Motor neuron (in vitro differentiated cells): ENCODE measurements at regions not wholly inside any gene's neighbourhood (a gene's known extent, or its start where the extent isn't known, plus 50 kb on each side); places are given as distances from the start of the nearest gene placed in this dataset.

Experiments
- ATAC-seq, 8 experiments: fragments of 200-7000 bp; cut with Tn5 transposase; replicated peaks in 6 of 8; 2 replicates each; pipeline ENCODE4 v1.8.0; 2021; ENCODE audit warnings: mild to moderate bottlenecking in 8 of 8, moderate library complexity in 8 of 8
- H3K27ac ChIP-seq, 2 donors: fragments of 250-450 bp; sonication (Bioruptor Pico); 2 replicates each; pipeline ENCODE4 v1.9.0; 2021; ENCODE audit warnings: antibody characterized with exemption in 2 of 2, mild to moderate bottlenecking in 2 of 2, moderate library complexity in 1 of 2
- H3K4me1 ChIP-seq, 2 donors: fragments of 250-450 bp; sonication (Bioruptor Pico); replicated peaks in 1 of 2; 2 replicates each; pipeline ENCODE4 v1.6.1; 2021; ENCODE audit warnings: antibody characterized with exemption in 2 of 2, mild to moderate bottlenecking in 2 of 2, moderate library complexity in 1 of 2
- H3K4me3 ChIP-seq, 5 donors: fragments of 250-450 bp; sonication (Bioruptor Pico); 2 replicates each; pipeline ENCODE4 v1.9.0; 2021; ENCODE audit warnings: antibody characterized with exemption in 5 of 5, mild to moderate bottlenecking in 5 of 5, moderate library complexity in 4 of 5
- WGBS, 10 experiments: fragments of 450-650 bp; shearing (Covaris generic); methylation state at CpG; one replicate each; pipeline ENCODE4 v1.0.0; 2022; 5-methylcytosine and 5-hydroxymethylcytosine counted together
- in situ Hi-C, 9 experiments: fragments of 400-800 bp; cut with MboI; loops; one replicate each; pipeline ENCODE4 v1.15.0; 2021; ENCODE audit warnings: low sequenced_read_pairs in 9 of 9, low pct_unique_long_range_greater_than_20kb in 2 of 9; ENCODE audit not compliant: unreplicated experiment in 9 of 9

- in situ Hi-C loops: loop anchor here in 3 of 9 experiments (25.0 kb wide), 2 partner anchors 499 to 1324 kb away; no protein-coding TSS in a partner anchor
- Histone ChIP-seq H3K4me1 (peaks cover 3 to 22% of the 10 kb centered on the region in 2 donors), H3K27ac (no peak overlapping the region), H3K4me3 (no peak overlapping the region)
- WGBS, 10 experiments: 47 to 100% (median 89%) methylated on average over 1 to 2 of the region's 2 CpGs
- ATAC-seq: no peak
Observed at GRCh38 chr3:107238787-107239186, 138.5 kb upstream of the CCDC54 start.

DNA sequence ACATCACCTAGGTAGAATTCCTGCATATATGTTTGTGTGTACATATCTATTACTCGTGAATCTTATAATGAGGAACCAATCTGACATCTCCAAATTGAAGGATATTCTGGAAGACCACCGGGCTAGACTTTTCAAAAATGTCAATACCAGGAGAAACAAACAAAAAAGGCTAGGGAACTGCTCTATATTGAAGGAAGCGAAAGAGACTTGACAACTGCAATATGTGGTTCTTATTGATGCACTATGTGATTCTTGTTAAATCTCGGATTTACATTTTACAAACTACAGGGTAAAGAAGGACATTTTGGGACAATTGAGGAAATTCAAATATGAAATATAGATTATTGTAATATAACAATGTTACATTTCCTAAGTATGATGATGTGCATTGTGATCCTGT, 137.5 kb upstream of the CCDC54 start:
- in situ Hi-C loops: loop anchor here in 3 of 9 experiments (25.0 kb wide), 2 partner anchors 498 to 1323 kb away; no protein-coding TSS in a partner anchor
- Histone ChIP-seq H3K27ac (no peak overlapping the region), H3K4me3 (peak overlapping the region; percentile 68 to 96 (median 88)), H3K4me1 (peaks cover 3 to 22% of the 10 kb centered on the region in 2 donors)
- no peak for ATAC-seq
- 40 to 88% (median 79%) methylated on average over 1 to 4 of the region's 4 CpGs; no CpG with 5 or more reads in 2 of the 10 experiments for WGBS, 10 experiments

DNA sequence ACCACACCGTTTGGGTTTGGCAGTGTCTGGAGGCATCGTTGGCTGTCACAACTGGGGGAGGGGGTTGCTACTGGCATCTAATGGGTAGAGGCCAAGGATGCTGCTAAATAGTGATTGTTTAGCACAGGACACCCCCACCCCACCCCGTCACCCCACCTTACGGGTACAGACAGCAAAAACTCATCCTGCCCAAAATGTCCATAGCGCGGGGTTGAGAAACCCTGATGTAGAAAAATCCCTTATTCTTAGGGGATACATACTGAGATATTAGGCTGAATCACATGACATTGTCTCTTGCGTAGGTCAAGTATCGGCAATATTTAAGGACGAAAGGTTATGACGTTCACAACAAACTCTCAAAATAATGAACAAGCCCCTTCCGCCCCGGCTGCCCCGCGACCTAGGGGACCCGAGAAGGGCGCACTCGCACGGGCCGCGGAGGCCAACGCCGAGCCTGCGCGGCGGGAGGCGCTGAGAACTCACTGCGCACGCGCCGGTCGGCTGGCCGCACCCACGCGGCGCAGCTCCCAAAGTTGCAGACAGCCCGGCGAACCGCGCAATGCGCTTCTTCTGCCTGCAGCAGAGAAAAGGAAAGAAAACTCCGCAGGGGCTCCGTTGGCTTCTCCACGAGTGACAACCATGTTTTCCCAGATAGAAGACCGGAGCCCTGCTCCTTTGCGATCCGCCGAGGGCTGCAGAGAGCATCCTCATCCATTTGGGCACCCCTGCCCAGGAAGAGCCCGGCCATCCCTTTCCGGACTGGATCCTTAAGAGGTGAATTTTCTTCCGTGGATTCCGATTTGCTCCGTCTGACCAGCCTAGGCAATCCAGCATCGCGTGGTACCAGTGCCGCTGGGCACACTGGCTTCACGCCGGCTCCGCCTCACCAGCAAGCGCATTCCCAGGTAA, 136.8 kb upstream of the CCDC54 start:
- no peak overlapping the region for H3K27ac ChIP-seq
- in situ Hi-C loops: loop anchor here in 3 of 9 experiments (25.0 kb wide), 2 partner anchors 497 to 1322 kb away; no protein-coding TSS in a partner anchor

GRCh38 chr3:107241217-107241616, 136.0 kb upstream of the CCDC54 start:
- H3K4me1 ChIP-seq: peaks cover 3 to 19% of the 10 kb centered on the region in 2 donors
- in situ Hi-C loops: loop anchor here in 3 of 9 experiments (25.0 kb wide), 2 partner anchors 496 to 1321 kb away; no protein-coding TSS in a partner anchor
- peak; percentile 22 to 59 (median 34) for ATAC-seq
- WGBS, 10 experiments: 0 to 14% (median 8%) methylated on average over 2 to 7 of the region's 7 CpGs; no CpG with 5 or more reads in 2 of the 10 experiments
- no peak overlapping the region for H3K27ac ChIP-seq
- peak overlapping the region; percentile 68 to 96 (median 88) for H3K4me3 ChIP-seq

More for the DNA sequence above, 136.8 kb upstream of the CCDC54 start:
- peaks cover 3 to 22% of the 10 kb centered on the region in 2 donors for H3K4me1 ChIP-seq
- peak overlapping the region; percentile 68 to 96 (median 88) for H3K4me3 ChIP-seq
- 0 to 40% (median 1%) methylated on average over 1 to 21 of the region's 59 CpGs; no CpG with 5 or more reads in 4 of the 10 experiments for WGBS, 10 experiments
- peak; percentile 84 to 95 (median 92) for ATAC-seq

DNA sequence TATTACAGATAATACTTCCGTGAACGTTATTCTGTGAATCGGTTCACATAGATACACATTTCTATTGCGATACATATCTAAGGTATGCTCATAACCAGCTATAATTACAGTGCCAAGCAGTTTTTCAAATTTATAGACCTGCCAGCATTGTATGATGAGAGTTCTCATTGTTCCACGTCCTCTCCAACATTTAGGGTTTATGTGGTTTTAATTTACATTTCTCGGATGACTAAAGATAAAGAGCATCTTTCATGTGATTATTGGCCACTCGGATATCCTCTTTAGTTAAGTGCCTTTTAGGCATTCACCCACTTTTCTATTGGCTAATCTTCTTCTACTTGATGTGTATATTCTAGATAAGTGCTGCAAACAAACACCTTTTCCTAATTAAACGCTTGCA, 134.7 kb upstream of the CCDC54 start:
- no peak overlapping the region for H3K27ac ChIP-seq
- peak overlapping the region in 3 of 5 donors; percentile 13 to 94 (median 68) for H3K4me3 ChIP-seq
- peaks cover 3 to 18% of the 10 kb centered on the region in 2 donors for H3K4me1 ChIP-seq
- no peak for ATAC-seq
- in situ Hi-C loops: loop anchor here in 3 of 9 experiments (25.0 kb wide), 2 partner anchors 495 to 1320 kb away; no protein-coding TSS in a partner anchor
- 65 to 95% (median 83%) methylated on average over 1 to 8 of the region's 8 CpGs; no CpG with 5 or more reads in 1 of the 10 experiments for WGBS, 10 experiments

DNA sequence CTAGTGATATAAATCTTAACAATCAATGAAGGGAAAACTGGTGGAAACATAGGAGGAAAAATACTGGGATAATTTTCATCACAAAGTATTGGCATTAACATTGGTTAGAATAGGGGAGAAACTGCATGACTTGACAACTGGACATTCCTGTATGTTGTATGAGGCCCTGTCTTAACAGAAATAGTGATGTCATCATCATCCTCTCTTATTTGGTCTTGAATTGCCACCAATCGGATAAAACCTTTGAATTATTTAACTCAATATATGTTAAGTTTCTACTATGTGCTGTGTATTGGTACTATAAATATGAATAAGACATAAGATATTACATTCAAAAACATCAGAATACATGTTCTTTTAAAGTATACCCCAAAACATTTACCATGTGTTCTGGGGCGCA, 130.1 kb upstream of the CCDC54 start:
- in situ Hi-C loops: loop anchor here in 3 of 9 experiments (25.0 kb wide), 2 partner anchors 490 to 1315 kb away; no protein-coding TSS in a partner anchor
- Histone ChIP-seq H3K4me1 (peaks cover 2 to 9% of the 10 kb centered on the region in 2 donors), H3K4me3 (no peak overlapping the region), H3K27ac (no peak overlapping the region)
- ATAC-seq: no peak
- 92 to 100% (median 100%) methylated on average over 1 to 2 of the region's 2 CpGs for WGBS, 10 experiments

- WGBS, 10 experiments: 100% methylated on average over 1 to 2 of the region's 2 CpGs; no CpG with 5 or more reads in 8 of the 10 experiments
- ATAC-seq: no peak
- no peaks in the 10 kb centered on the region for H3K4me1 ChIP-seq
- H3K27ac ChIP-seq: no peak overlapping the region
- in situ Hi-C loops: loop anchor here in 3 of 9 experiments (25.0 kb wide), 2 partner anchors 488 to 1313 kb away; no protein-coding TSS in a partner anchor
- no peak overlapping the region for H3K4me3 ChIP-seq
Observed at GRCh38 chr3:107249132-107249531, 128.1 kb upstream of the CCDC54 start.

DNA sequence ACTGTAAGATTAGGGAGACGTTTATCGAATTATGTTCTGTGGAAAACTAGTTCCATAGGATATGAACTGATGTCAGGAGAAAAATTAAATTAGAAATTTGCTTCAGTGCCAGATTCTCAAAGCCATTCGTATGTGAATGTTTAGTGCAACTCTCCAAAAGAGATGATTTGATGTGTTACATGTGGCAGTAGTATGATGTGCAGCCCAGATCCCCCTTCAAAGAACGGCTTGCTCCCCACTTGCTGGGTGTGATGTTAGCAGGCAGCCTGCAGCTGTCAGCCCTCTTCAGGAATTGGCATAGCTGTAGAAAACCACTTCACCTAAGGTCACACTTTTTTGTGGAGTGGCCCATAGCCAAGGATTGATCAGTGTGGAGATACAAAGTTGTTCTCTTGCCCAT, 127.0 kb upstream of the CCDC54 start:
- in situ Hi-C loops: loop anchor here in 1 of 9 experiments (25.0 kb wide), 1 partner anchor 162 kb away; no protein-coding TSS in a partner anchor
- no peak overlapping the region for H3K4me3 ChIP-seq
- no peak for ATAC-seq
- 70 to 100% (median 94%) methylated on average over 1 to 4 of the region's 4 CpGs; no CpG with 5 or more reads in 3 of the 10 experiments for WGBS, 10 experiments
- H3K27ac ChIP-seq: no peak overlapping the region
- H3K4me1 ChIP-seq: no peaks in the 10 kb centered on the region

GRCh38 chr3:107251819-107252218, 125.4 kb upstream of the CCDC54 start:
- Histone ChIP-seq H3K4me3 (no peak overlapping the region), H3K27ac (no peak overlapping the region), H3K4me1 (no peaks in the 10 kb centered on the region)
- in situ Hi-C loops: loop anchor here in 1 of 9 experiments (25.0 kb wide), 1 partner anchor 160 kb away; no protein-coding TSS in a partner anchor
- ATAC-seq: no peak
- 60 to 100% (median 82%) methylated on average over 1 to 5 of the region's 5 CpGs; no CpG with 5 or more reads in 2 of the 10 experiments for WGBS, 10 experiments

GRCh38 chr3:107256963-107257362, 120.3 kb upstream of the CCDC54 start:
- 0 to 8% (median 0%) methylated on average over 1 of the region's 1 CpG; no CpG with 5 or more reads in 1 of the 10 experiments for WGBS, 10 experiments
- in situ Hi-C loops: loop anchor here in 1 of 9 experiments (25.0 kb wide), 1 partner anchor 155 kb away; no protein-coding TSS in a partner anchor
- ATAC-seq: no peak
- H3K4me1 ChIP-seq: no peaks in the 10 kb centered on the region
- H3K27ac ChIP-seq: no peak overlapping the region
- no peak overlapping the region for H3K4me3 ChIP-seq

DNA sequence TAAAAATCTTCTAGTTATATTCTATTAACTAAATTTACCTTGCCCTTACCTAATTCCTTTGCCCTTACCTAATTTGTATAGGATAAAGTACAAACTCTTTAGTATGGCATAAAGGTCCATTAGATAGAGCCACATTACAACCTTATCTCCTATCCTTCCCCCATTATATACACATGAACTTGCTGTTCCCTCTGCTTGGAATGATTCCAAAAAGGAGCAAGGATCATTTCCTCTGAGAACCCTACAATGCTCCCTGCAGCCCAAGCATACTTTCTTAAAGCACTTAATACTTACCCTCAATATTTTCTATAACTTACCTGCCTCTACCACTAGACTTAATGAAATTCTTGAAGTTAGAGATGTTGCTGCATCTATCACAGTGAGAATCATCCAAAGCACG, 118.9 kb upstream of the CCDC54 start:
- in situ Hi-C loops: loop anchor here in 1 of 9 experiments (25.0 kb wide), 1 partner anchor 154 kb away; no protein-coding TSS in a partner anchor
- Histone ChIP-seq H3K4me3 (no peak overlapping the region), H3K4me1 (no peaks in the 10 kb centered on the region), H3K27ac (no peak overlapping the region)
- WGBS, 10 experiments: 63 to 100% (median 100%) methylated on average over 1 of the region's 1 CpG; no CpG with 5 or more reads in 5 of the 10 experiments
- no peak for ATAC-seq

DNA sequence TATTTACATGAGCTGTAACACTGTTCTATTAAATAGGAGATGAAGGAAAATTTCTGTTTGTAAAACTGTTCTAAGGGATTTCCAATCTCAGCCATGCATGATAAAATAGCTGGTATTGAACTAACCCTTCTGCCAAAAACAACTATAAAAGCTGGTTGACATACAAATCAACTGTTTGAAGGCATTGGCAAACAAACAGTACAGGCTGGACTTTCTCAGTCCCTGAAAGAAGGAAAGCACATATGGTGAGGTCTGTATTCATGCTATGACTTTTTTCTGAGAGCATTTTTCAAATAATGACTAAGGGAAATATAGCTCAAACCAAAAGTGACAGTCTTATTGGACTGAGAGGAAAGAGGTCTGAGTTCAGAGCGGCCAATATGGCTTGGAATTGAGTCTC, 117.0 kb upstream of the CCDC54 start:
- H3K27ac ChIP-seq: no peak overlapping the region
- H3K4me3 ChIP-seq: no peak overlapping the region
- in situ Hi-C loops: loop anchor here in 1 of 9 experiments (25.0 kb wide), 1 partner anchor 152 kb away; no protein-coding TSS in a partner anchor
- 50 to 100% (median 100%) methylated on average over 1 of the region's 1 CpG; no CpG with 5 or more reads in 3 of the 10 experiments for WGBS, 10 experiments
- H3K4me1 ChIP-seq: peaks cover 0 to 2% of the 10 kb centered on the region in 2 donors
- ATAC-seq: no peak
